IMR-90 (cell line): ENCODE measurements at regions not wholly inside any gene's neighbourhood (a gene's known extent, or its start where the extent isn't known, plus 50 kb on each side); places are given as distances from the start of the nearest gene placed in this dataset.

Experiments
- ATAC-seq: fragments of 200-7000 bp; cut with Tn5 transposase; 2 replicates; pipeline ENCODE4 v1.9.1; 2020; ENCODE audit warnings: low read depth, mild to moderate bottlenecking, moderate library complexity
- BruUV-seq: library from RNA; stranded (reverse); fragments of 400-500 nt; replicated peaks from 2 replicates; lab custom pipeline; 2021; lab: Mats Ljungman, UMichigan
- CTCF ChIA-PET: fragments of 300-600 bp; formaldehyde crosslinking; extraction: SDS; loops from one replicate; lab custom pipeline; 2021; ENCODE audit warnings: antibody characterized with exemption; lab: Yijun Ruan, JAX
- POLR2A ChIA-PET: fragments of 300-600 bp; sonication (Branson Sonifier 250); formaldehyde crosslinking; loops from one replicate; lab custom pipeline; 2022; ENCODE audit warnings: antibody characterized with exemption; ENCODE audit not compliant: unreplicated experiment; lab: Charles Lee
- DNase-seq: peaks from one replicate; pipeline ENCODE4 v3.0.0; 2013
- H2AFZ ChIP-seq: replicated peaks from 2 replicates; pipeline ENCODE3; 2013; ENCODE audit warnings: low read length, mild to moderate bottlenecking; ENCODE audit not compliant: poor library complexity
- H2AK5ac ChIP-seq: 2 replicates; pipeline ENCODE4 v1.6.1; 2013; ENCODE audit warnings: low read depth, low read length, inconsistent platforms
- H2AK9ac ChIP-seq: replicated peaks from 2 replicates; pipeline ENCODE3; 2013; ENCODE audit warnings: mild to moderate bottlenecking, low read depth, low read length, moderate library complexity; ENCODE audit not compliant: poor library complexity
- H2BK120ac ChIP-seq: 2 replicates; pipeline ENCODE4 v1.6.1; 2013; ENCODE audit warnings: low read depth, low read length, inconsistent platforms
- H2BK15ac ChIP-seq: 3 replicates; pipeline ENCODE4 v1.6.1; 2013; ENCODE audit warnings: low read depth, low read length, inconsistent platforms
- H2BK20ac ChIP-seq: 2 replicates; pipeline ENCODE4 v1.6.1; 2013; ENCODE audit warnings: low read depth, mild to moderate bottlenecking, inconsistent platforms, low read length, moderate library complexity
- H2BK5ac ChIP-seq: 2 replicates; pipeline ENCODE4 v1.6.1; 2013; ENCODE audit warnings: mild to moderate bottlenecking, low read depth, low read length, inconsistent platforms; ENCODE audit not compliant: poor library complexity, severe bottlenecking
- H3K14ac ChIP-seq: replicated peaks from 2 replicates; pipeline ENCODE4 v1.6.1; 2013; ENCODE audit warnings: low read depth, low read length, inconsistent platforms
- H3K18ac ChIP-seq: 2 replicates; pipeline ENCODE4 v1.6.1; 2013; ENCODE audit warnings: low read depth, low read length, control low read depth
- H3K23ac ChIP-seq: 2 replicates; pipeline ENCODE4 v1.6.1; 2013; ENCODE audit warnings: low read depth, low read length, inconsistent platforms
- H3K27ac ChIP-seq: 2 replicates; pipeline ENCODE4 v1.5.1; 2013; ENCODE audit warnings: mild to moderate bottlenecking, control low read depth, low read length; ENCODE audit not compliant: insufficient read depth
- H3K27me3 ChIP-seq: 2 replicates; pipeline ENCODE4 v1.6.1; 2013; ENCODE audit warnings: low read length; ENCODE audit not compliant: control insufficient read depth, insufficient read depth
- H3K36me3 ChIP-seq: 2 replicates; pipeline ENCODE4 v1.6.1; 2013; ENCODE audit warnings: low read length, mixed read lengths; ENCODE audit not compliant: control insufficient read depth, insufficient read depth
- H3K4ac ChIP-seq: 2 replicates; pipeline ENCODE4 v1.6.1; 2013; ENCODE audit warnings: low read depth, low read length, inconsistent platforms
- H3K4me1 ChIP-seq: 2 replicates; pipeline ENCODE4 v1.6.1; 2013; ENCODE audit warnings: low read length, mixed read lengths; ENCODE audit not compliant: control insufficient read depth, insufficient read depth
- H3K4me2 ChIP-seq: 2 replicates; pipeline ENCODE4 v1.6.1; 2013; ENCODE audit warnings: low read depth, mild to moderate bottlenecking, control low read depth, low read length, moderate library complexity
- H3K4me3 ChIP-seq: 2 replicates; pipeline ENCODE4 v1.5.1; 2013; ENCODE audit warnings: low read depth, mild to moderate bottlenecking, control low read depth, low read length, moderate library complexity; ENCODE audit not compliant: insufficient read depth
- H3K56ac ChIP-seq: 2 replicates; pipeline ENCODE4 v1.6.1; 2013; ENCODE audit warnings: low read length, inconsistent platforms; ENCODE audit not compliant: insufficient read depth; ENCODE audit errors: extremely low read depth
- H3K79me1 ChIP-seq, 2 experiments: 2 replicates each; pipeline ENCODE4 v1.6.1; 2013; ENCODE audit warnings: low read length in 2 of 2, inconsistent platforms in 1 of 2, low read depth in 1 of 2
- H3K9ac ChIP-seq: 2 replicates; pipeline ENCODE4 v1.6.1; 2013; ENCODE audit warnings: low read depth, low read length, control low read depth
- H3K9me1 ChIP-seq: 2 replicates; pipeline ENCODE4 v1.6.1; 2013; ENCODE audit warnings: low read length, inconsistent platforms; ENCODE audit not compliant: insufficient read depth
- H3K9me3 ChIP-seq: 2 replicates; pipeline ENCODE4 v1.6.1; 2013; ENCODE audit warnings: low read length; ENCODE audit not compliant: control insufficient read depth, insufficient read depth
- H4K20me1 ChIP-seq: 2 replicates; pipeline ENCODE4 v1.6.1; 2013; ENCODE audit warnings: low read length, inconsistent platforms; ENCODE audit not compliant: insufficient read depth
- H4K5ac ChIP-seq: 2 replicates; pipeline ENCODE4 v1.6.1; 2013; ENCODE audit warnings: mild to moderate bottlenecking, low read depth, low read length, control low read depth
- H4K8ac ChIP-seq, 2 experiments: 2 replicates each; pipeline ENCODE4 v1.6.1; 2013; ENCODE audit warnings: low read depth in 2 of 2, low read length in 2 of 2, control low read depth in 1 of 2, inconsistent platforms in 1 of 2
- H4K91ac ChIP-seq: 2 replicates; pipeline ENCODE4 v1.6.1; 2013; ENCODE audit warnings: low read depth, low read length, inconsistent platforms; ENCODE audit not compliant: insufficient read depth
- BHLHE40 ChIP-seq: fragments of 150-350 bp; IDR thresholded peaks from 2 replicates; pipeline ENCODE4 v1.6.1; 2016; ENCODE audit warnings: mild to moderate bottlenecking, low read depth, low read length
- CEBPB ChIP-seq: IDR thresholded peaks from 2 replicates; pipeline ENCODE4 v1.6.1; 2012; ENCODE audit warnings: low read depth, low read length, improper control_type of control experiment
- CHD1 ChIP-seq: IDR thresholded peaks from 2 replicates; pipeline ENCODE4 v1.6.1; 2012; ENCODE audit warnings: low read depth, low read length, improper control_type of control experiment
- CTCF ChIP-seq: conservative IDR thresholded peaks from 2 replicates; pipeline ENCODE4 v1.5.1; 2012; ENCODE audit warnings: mild to moderate bottlenecking, low read depth, low read length, improper control_type of control experiment
- ELK1 ChIP-seq: fragments of 150-350 bp; IDR thresholded peaks from 2 replicates; pipeline ENCODE4 v1.6.1; 2016; ENCODE audit warnings: low read depth, mild to moderate bottlenecking, low read length, moderate library complexity, borderline replicate concordance
- FOS ChIP-seq: fragments of 150-350 bp; IDR thresholded peaks from 2 replicates; pipeline ENCODE4 v1.6.1; 2016; ENCODE audit warnings: low read depth, low read length
- MAFK ChIP-seq: IDR thresholded peaks from 2 replicates; pipeline ENCODE4 v1.6.1; 2012; ENCODE audit warnings: low read depth, low read length, improper control_type of control experiment
- MAZ ChIP-seq: IDR thresholded peaks from 2 replicates; pipeline ENCODE4 v1.6.1; 2012; ENCODE audit warnings: low read depth, mild to moderate bottlenecking, low read length, improper control_type of control experiment, moderate library complexity, borderline replicate concordance
- MXI1 ChIP-seq: IDR thresholded peaks from 2 replicates; pipeline ENCODE4 v1.6.1; 2012; ENCODE audit warnings: low read depth, mild to moderate bottlenecking, low read length, moderate library complexity, borderline replicate concordance
- NFE2L2 ChIP-seq: fragments of 150-350 bp; IDR thresholded peaks from 2 replicates; pipeline ENCODE4 v1.6.1; 2016; ENCODE audit warnings: low read depth, mild to moderate bottlenecking, low read length
- POLR2A ChIP-seq: IDR thresholded peaks from 2 replicates; pipeline ENCODE4 v1.6.1; 2012; ENCODE audit warnings: mild to moderate bottlenecking, low read depth, low read length
- RAD21 ChIP-seq: IDR thresholded peaks from 2 replicates; pipeline ENCODE4 v1.6.1; 2012; ENCODE audit warnings: low read length, improper control_type of control experiment
- RCOR1 ChIP-seq: IDR thresholded peaks from 2 replicates; pipeline ENCODE4 v1.6.1; 2012; ENCODE audit warnings: mild to moderate bottlenecking, low read length, improper control_type of control experiment; ENCODE audit not compliant: insufficient replicate concordance
- RFX5 ChIP-seq: IDR thresholded peaks from 2 replicates; pipeline ENCODE4 v1.8.0; 2012; ENCODE audit warnings: low read depth, mild to moderate bottlenecking, low read length, moderate library complexity
- SMC3 ChIP-seq: fragments of 150-350 bp; IDR thresholded peaks from 2 replicates; pipeline ENCODE4 v1.6.1; 2016; ENCODE audit warnings: low read depth, mild to moderate bottlenecking, antibody characterized with exemption, low read length, moderate library complexity
- WGBS, 2 experiments: methylation state at CpG; one replicate each; pipeline versions ENCODE4 v1.1.5 to v1.1.7; 2013; ENCODE audit warnings: missing lambda C conversion rate in 2 of 2; ENCODE audit not compliant: insufficient read length in 1 of 2; ENCODE audit errors: extremely low coverage in 2 of 2; 5-methylcytosine and 5-hydroxymethylcytosine counted together
- dilution Hi-C: fragments of 300-500 bp; cut with HindIII; formaldehyde crosslinking; loops from one replicate; pipeline ENCODE4 v1.14.3; 2018; ENCODE audit warnings: low sequenced_read_pairs; ENCODE audit not compliant: unreplicated experiment
- in situ Hi-C: fragments of 300-500 bp; cut with MboI; formaldehyde crosslinking; loops from 3 replicates; pipeline ENCODE4 v1.14.3; 2019; ENCODE audit warnings: low sequenced_read_pairs, inconsistent platforms, mixed read lengths
- intact Hi-C: fragments of 100-400 bp; cut with micrococcal nuclease; formaldehyde crosslinking; loops from 2 replicates; pipeline ENCODE4 v1.10.0; 2022
- TF ChIP-seq, protein P1 (sequence below): fragments of 150-350 bp; IDR thresholded peaks from 2 replicates; pipeline ENCODE4 v1.6.1; 2017; ENCODE audit warnings: mild to moderate bottlenecking, antibody characterized with exemption, low read length, low read depth

GRCh38 chr10:131841661-131842139, 59.1 kb upstream of the PPP2R2D start:
- Histone ChIP-seq H3K9me1 (no peaks in the 10 kb centered on the region), H2BK15ac (no peak overlapping the region), H4K91ac (no peak overlapping the region), H3K9me3 (peaks cover 50% of the 10 kb centered on the region), H3K56ac (no peak overlapping the region), H2AK5ac (no peak overlapping the region), H4K8ac (no peak overlapping the region), H4K5ac (no peak overlapping the region), H3K27ac (no peak overlapping the region), H2BK20ac (no peak overlapping the region), H3K14ac (no peak overlapping the region), H3K18ac (no peak overlapping the region), H3K27me3 (no peaks in the 10 kb centered on the region), H3K4me3 (no peak overlapping the region), H3K4me2 (no peak overlapping the region), H2BK5ac (no peak overlapping the region), H3K36me3 (no peaks in the 10 kb centered on the region), H2AK9ac (peak overlapping the region; percentile 55), H3K9ac (no peak overlapping the region), H4K20me1 (no peaks in the 10 kb centered on the region), H3K79me1 (no peaks in the 10 kb centered on the region), H3K4ac (no peak overlapping the region), H2AFZ (no peak overlapping the region), H2BK120ac (no peak overlapping the region), H3K4me1 (no peaks in the 10 kb centered on the region), H3K23ac (no peak overlapping the region)
- ATAC-seq (no peak), DNase-seq (no peak)
- BruUV-seq = no TSS peak
- 56% methylated on average over 13 of the region's 19 CpGs; no CpG with 5 or more reads in 1 of the 2 experiments for WGBS, 2 experiments
- TF ChIP-seq CTCF = no peak
- TF ChIP-seq, protein P1, sequence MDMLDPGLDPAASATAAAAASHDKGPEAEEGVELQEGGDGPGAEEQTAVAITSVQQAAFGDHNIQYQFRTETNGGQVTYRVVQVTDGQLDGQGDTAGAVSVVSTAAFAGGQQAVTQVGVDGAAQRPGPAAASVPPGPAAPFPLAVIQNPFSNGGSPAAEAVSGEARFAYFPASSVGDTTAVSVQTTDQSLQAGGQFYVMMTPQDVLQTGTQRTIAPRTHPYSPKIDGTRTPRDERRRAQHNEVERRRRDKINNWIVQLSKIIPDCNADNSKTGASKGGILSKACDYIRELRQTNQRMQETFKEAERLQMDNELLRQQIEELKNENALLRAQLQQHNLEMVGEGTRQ = no peak
- TF ChIP-seq NFE2L2 = no peak
- no peak for TF ChIP-seq BHLHE40
- TF ChIP-seq FOS = no peak
- no peak for TF ChIP-seq RAD21
- no peak for TF ChIP-seq SMC3
- no peak for TF ChIP-seq RCOR1
- TF ChIP-seq CEBPB = no peak
- no peak for TF ChIP-seq CHD1
- TF ChIP-seq MAFK = no peak
- no peak for TF ChIP-seq RFX5
- no peak for TF ChIP-seq MAZ
- no peak for TF ChIP-seq MXI1
- no peak for TF ChIP-seq ELK1
- TF ChIP-seq POLR2A = no peak
- in situ Hi-C loops = no loop called here
- ChIA-PET POLR2A (no interaction called here), CTCF (no interaction called here)
- dilution Hi-C loops = no loop called here
- intact Hi-C loops = no loop called here
